Endodermal cell (in vitro differentiated cells): ENCODE measurements at regions not wholly inside any gene's neighbourhood (a gene's known extent, or its start where the extent isn't known, plus 50 kb on each side); places are given as distances from the start of the nearest gene placed in this dataset.

ENCODE experiments used
- DNase-seq: peaks from one replicate; pipeline ENCODE4 v3.0.0-alpha.2; 2017
- H3K27ac ChIP-seq: 2 replicates; pipeline ENCODE4 v1.5.1; 2013; ENCODE audit warnings: mild to moderate bottlenecking, low read depth, low read length, moderate library complexity
- H3K27me3 ChIP-seq: 2 replicates; pipeline ENCODE4 v1.6.1; 2013; ENCODE audit warnings: mild to moderate bottlenecking, low read length, moderate library complexity; ENCODE audit not compliant: insufficient read depth, control insufficient read depth, poor library complexity, severe bottlenecking
- H3K36me3 ChIP-seq: 2 replicates; pipeline ENCODE4 v1.7.0; 2013; ENCODE audit warnings: mild to moderate bottlenecking, low read length, moderate library complexity; ENCODE audit not compliant: control insufficient read depth, insufficient read depth
- H3K4me1 ChIP-seq: one replicate; pipeline ENCODE4 v1.7.0; 2013; ENCODE audit warnings: low read length; ENCODE audit not compliant: control insufficient read depth, insufficient read depth
- H3K4me3 ChIP-seq: 2 replicates; pipeline ENCODE4 v1.5.1; 2013; ENCODE audit warnings: mild to moderate bottlenecking, low read length, moderate library complexity
- H3K9ac ChIP-seq: 2 replicates; pipeline ENCODE4 v1.6.1; 2013; ENCODE audit warnings: mild to moderate bottlenecking, low read length, moderate library complexity; ENCODE audit not compliant: poor library complexity, severe bottlenecking; ENCODE audit errors: extremely low read depth
- H3K9me3 ChIP-seq: 2 replicates; pipeline ENCODE4 v1.6.1; 2013; ENCODE audit warnings: mild to moderate bottlenecking, low read length, moderate library complexity; ENCODE audit not compliant: control insufficient read depth
- H3K27ac Mint-ChIP-seq: 2 replicates; pipeline ENCODE4 v1.8.0; 2020; ENCODE audit warnings: mixed read lengths
- H3K27me3 Mint-ChIP-seq: 2 replicates; pipeline ENCODE4 v1.8.0; 2021; ENCODE audit warnings: mild to moderate bottlenecking, mixed read lengths; ENCODE audit not compliant: insufficient read depth
- H3K36me3 Mint-ChIP-seq: 2 replicates; pipeline ENCODE4 v1.8.0; 2020; ENCODE audit warnings: low read depth, mixed read lengths
- H3K4me1 Mint-ChIP-seq: 2 replicates; pipeline ENCODE4 v1.8.0; 2020; ENCODE audit warnings: mixed read lengths
- H3K4me3 Mint-ChIP-seq: 2 replicates; pipeline ENCODE4 v1.8.0; 2020; ENCODE audit warnings: mild to moderate bottlenecking, moderate library complexity, mixed read lengths
- H3K9me3 Mint-ChIP-seq: 2 replicates; pipeline ENCODE4 v1.8.0; 2020; ENCODE audit warnings: mild to moderate bottlenecking, mixed read lengths
- CTCF ChIP-seq: fragments of 200-600 bp; sonication (generic); conservative IDR thresholded peaks from 2 replicates; pipeline ENCODE4 v1.5.0; 2021; ENCODE audit warnings: antibody characterized with exemption, mild to moderate bottlenecking
- whole genome bisulfite sequencing, 2 experiments: methylation state at CpG; one replicate each; pipeline versions ENCODE4 v1.1.5 to v1.1.7; 2013; ENCODE audit warnings: missing lambda C conversion rate in 2 of 2, mixed read lengths in 1 of 2; ENCODE audit not compliant: insufficient coverage in 1 of 2, insufficient read length in 1 of 2; 5-methylcytosine and 5-hydroxymethylcytosine counted together

- Histone ChIP-seq H3K9me3 (no peaks in the 10 kb centered on the region), H3K36me3 (no peaks in the 10 kb centered on the region), H3K27ac (no peak overlapping the region), H3K4me3 (no peak overlapping the region), H3K27me3 (no peaks in the 10 kb centered on the region), H3K4me1 (peaks cover 5% of the 10 kb centered on the region), H3K9ac (no peak overlapping the region)
- Mint-ChIP-seq H3K4me1 (peaks cover 4% of the 10 kb centered on the region), H3K27me3 (no peaks in the 10 kb centered on the region), H3K4me3 (no peak overlapping the region), H3K36me3 (no peaks in the 10 kb centered on the region), H3K9me3 (no peaks in the 10 kb centered on the region), H3K27ac (no peak overlapping the region)
- 86 to 87% methylated on average over 4 to 7 of the region's 7 CpGs for WGBS, 2 experiments
- DNase-seq: no peak
- no peak for TF ChIP-seq CTCF
Observed at GRCh38 chr12:61880186-61880585, 380.0 kb upstream of the USP15 start.

- H3K4me3 Mint-ChIP-seq: no peak overlapping the region
- H3K36me3 Mint-ChIP-seq: no peaks in the 10 kb centered on the region
- H3K27me3 Mint-ChIP-seq: no peaks in the 10 kb centered on the region
- no peaks in the 10 kb centered on the region for H3K9me3 Mint-ChIP-seq
- WGBS, 2 experiments: 73 to 82% methylated on average over 1 of the region's 1 CpG
- Histone ChIP-seq H3K4me1 (peaks cover 3% of the 10 kb centered on the region), H3K27me3 (no peaks in the 10 kb centered on the region), H3K9me3 (no peaks in the 10 kb centered on the region), H3K4me3 (no peak overlapping the region), H3K27ac (no peak overlapping the region), H3K9ac (no peak overlapping the region), H3K36me3 (no peaks in the 10 kb centered on the region)
- no peak overlapping the region for H3K27ac Mint-ChIP-seq
- H3K4me1 Mint-ChIP-seq: peaks cover 6% of the 10 kb centered on the region
- DNase-seq: no peak
- no peak for TF ChIP-seq CTCF
Observed at GRCh38 chr12:61891632-61892031, 368.6 kb upstream of the USP15 start.

DNA sequence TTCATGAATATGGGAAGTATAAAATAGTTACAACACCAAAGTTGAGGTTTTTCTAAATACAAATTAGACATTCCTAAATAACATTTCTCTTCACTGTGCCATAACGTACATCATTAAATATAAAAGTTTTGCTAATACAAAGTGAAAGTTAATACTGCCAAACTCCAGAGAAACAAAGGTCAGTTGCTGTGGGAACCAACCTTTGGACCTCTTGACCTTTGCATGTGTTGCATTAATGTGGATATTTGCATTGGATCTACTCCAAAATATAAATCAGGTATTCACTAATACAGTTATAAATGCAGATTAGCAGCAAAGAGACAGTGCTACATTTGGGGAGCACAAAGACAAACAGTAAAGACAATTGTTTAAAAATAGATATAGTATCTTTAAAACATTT, 366.0 kb upstream of the USP15 start:
- no peaks in the 10 kb centered on the region for H3K27me3 Mint-ChIP-seq

More for the DNA sequence above, 366.0 kb upstream of the USP15 start:
- no peak for TF ChIP-seq CTCF
- Mint-ChIP-seq H3K4me3 (no peak overlapping the region), H3K36me3 (peaks cover 4% of the 10 kb centered on the region), H3K4me1 (peaks cover 6% of the 10 kb centered on the region), H3K9me3 (peaks cover 21% of the 10 kb centered on the region), H3K27ac (no peak overlapping the region)
- Histone ChIP-seq H3K27ac (no peak overlapping the region), H3K4me1 (peaks cover 3% of the 10 kb centered on the region), H3K9me3 (peaks cover 16% of the 10 kb centered on the region), H3K9ac (no peak overlapping the region), H3K36me3 (no peaks in the 10 kb centered on the region), H3K4me3 (no peak overlapping the region), H3K27me3 (no peaks in the 10 kb centered on the region)
- no peak for DNase-seq
- WGBS, 2 experiments: no CpG with 5 or more reads among the region's 1 CpG
